IMR-90 (cell line): ENCODE measurements at regions not wholly inside any gene's neighbourhood (a gene's known extent, or its start where the extent isn't known, plus 50 kb on each side); places are given as distances from the start of the nearest gene placed in this dataset.

ENCODE experiments used
- ATAC-seq: fragments of 200-7000 bp; cut with Tn5 transposase; 2 replicates; pipeline ENCODE4 v1.9.1; 2020; ENCODE audit warnings: low read depth, mild to moderate bottlenecking, moderate library complexity
- BruUV-seq: library from RNA; stranded (reverse); fragments of 400-500 nt; replicated peaks from 2 replicates; lab custom pipeline; 2021; lab: Mats Ljungman, UMichigan
- CTCF ChIA-PET: fragments of 300-600 bp; formaldehyde crosslinking; extraction: SDS; loops from one replicate; lab custom pipeline; 2021; ENCODE audit warnings: antibody characterized with exemption; lab: Yijun Ruan, JAX
- POLR2A ChIA-PET: fragments of 300-600 bp; sonication (Branson Sonifier 250); formaldehyde crosslinking; loops from one replicate; lab custom pipeline; 2022; ENCODE audit warnings: antibody characterized with exemption; ENCODE audit not compliant: unreplicated experiment; lab: Charles Lee
- DNase-seq: peaks from one replicate; pipeline ENCODE4 v3.0.0; 2013
- H2AFZ ChIP-seq: replicated peaks from 2 replicates; pipeline ENCODE3; 2013; ENCODE audit warnings: low read length, mild to moderate bottlenecking; ENCODE audit not compliant: poor library complexity
- H2AK5ac ChIP-seq: 2 replicates; pipeline ENCODE4 v1.6.1; 2013; ENCODE audit warnings: low read depth, low read length, inconsistent platforms
- H2AK9ac ChIP-seq: replicated peaks from 2 replicates; pipeline ENCODE3; 2013; ENCODE audit warnings: mild to moderate bottlenecking, low read depth, low read length, moderate library complexity; ENCODE audit not compliant: poor library complexity
- H2BK120ac ChIP-seq: 2 replicates; pipeline ENCODE4 v1.6.1; 2013; ENCODE audit warnings: low read depth, low read length, inconsistent platforms
- H2BK15ac ChIP-seq: 3 replicates; pipeline ENCODE4 v1.6.1; 2013; ENCODE audit warnings: low read depth, low read length, inconsistent platforms
- H2BK20ac ChIP-seq: 2 replicates; pipeline ENCODE4 v1.6.1; 2013; ENCODE audit warnings: low read depth, mild to moderate bottlenecking, inconsistent platforms, low read length, moderate library complexity
- H2BK5ac ChIP-seq: 2 replicates; pipeline ENCODE4 v1.6.1; 2013; ENCODE audit warnings: mild to moderate bottlenecking, low read depth, low read length, inconsistent platforms; ENCODE audit not compliant: poor library complexity, severe bottlenecking
- H3K14ac ChIP-seq: replicated peaks from 2 replicates; pipeline ENCODE4 v1.6.1; 2013; ENCODE audit warnings: low read depth, low read length, inconsistent platforms
- H3K18ac ChIP-seq: 2 replicates; pipeline ENCODE4 v1.6.1; 2013; ENCODE audit warnings: low read depth, low read length, control low read depth
- H3K23ac ChIP-seq: 2 replicates; pipeline ENCODE4 v1.6.1; 2013; ENCODE audit warnings: low read depth, low read length, inconsistent platforms
- H3K27ac ChIP-seq: 2 replicates; pipeline ENCODE4 v1.5.1; 2013; ENCODE audit warnings: mild to moderate bottlenecking, control low read depth, low read length; ENCODE audit not compliant: insufficient read depth
- H3K27me3 ChIP-seq: 2 replicates; pipeline ENCODE4 v1.6.1; 2013; ENCODE audit warnings: low read length; ENCODE audit not compliant: control insufficient read depth, insufficient read depth
- H3K36me3 ChIP-seq: 2 replicates; pipeline ENCODE4 v1.6.1; 2013; ENCODE audit warnings: low read length, mixed read lengths; ENCODE audit not compliant: control insufficient read depth, insufficient read depth
- H3K4ac ChIP-seq: 2 replicates; pipeline ENCODE4 v1.6.1; 2013; ENCODE audit warnings: low read depth, low read length, inconsistent platforms
- H3K4me1 ChIP-seq: 2 replicates; pipeline ENCODE4 v1.6.1; 2013; ENCODE audit warnings: low read length, mixed read lengths; ENCODE audit not compliant: control insufficient read depth, insufficient read depth
- H3K4me2 ChIP-seq: 2 replicates; pipeline ENCODE4 v1.6.1; 2013; ENCODE audit warnings: low read depth, mild to moderate bottlenecking, control low read depth, low read length, moderate library complexity
- H3K4me3 ChIP-seq: 2 replicates; pipeline ENCODE4 v1.5.1; 2013; ENCODE audit warnings: low read depth, mild to moderate bottlenecking, control low read depth, low read length, moderate library complexity; ENCODE audit not compliant: insufficient read depth
- H3K56ac ChIP-seq: 2 replicates; pipeline ENCODE4 v1.6.1; 2013; ENCODE audit warnings: low read length, inconsistent platforms; ENCODE audit not compliant: insufficient read depth; ENCODE audit errors: extremely low read depth
- H3K79me1 ChIP-seq, 2 experiments: 2 replicates each; pipeline ENCODE4 v1.6.1; 2013; ENCODE audit warnings: low read length in 2 of 2, inconsistent platforms in 1 of 2, low read depth in 1 of 2
- H3K9ac ChIP-seq: 2 replicates; pipeline ENCODE4 v1.6.1; 2013; ENCODE audit warnings: low read depth, low read length, control low read depth
- H3K9me1 ChIP-seq: 2 replicates; pipeline ENCODE4 v1.6.1; 2013; ENCODE audit warnings: low read length, inconsistent platforms; ENCODE audit not compliant: insufficient read depth
- H3K9me3 ChIP-seq: 2 replicates; pipeline ENCODE4 v1.6.1; 2013; ENCODE audit warnings: low read length; ENCODE audit not compliant: control insufficient read depth, insufficient read depth
- H4K20me1 ChIP-seq: 2 replicates; pipeline ENCODE4 v1.6.1; 2013; ENCODE audit warnings: low read length, inconsistent platforms; ENCODE audit not compliant: insufficient read depth
- H4K5ac ChIP-seq: 2 replicates; pipeline ENCODE4 v1.6.1; 2013; ENCODE audit warnings: mild to moderate bottlenecking, low read depth, low read length, control low read depth
- H4K8ac ChIP-seq, 2 experiments: 2 replicates each; pipeline ENCODE4 v1.6.1; 2013; ENCODE audit warnings: low read depth in 2 of 2, low read length in 2 of 2, control low read depth in 1 of 2, inconsistent platforms in 1 of 2
- H4K91ac ChIP-seq: 2 replicates; pipeline ENCODE4 v1.6.1; 2013; ENCODE audit warnings: low read depth, low read length, inconsistent platforms; ENCODE audit not compliant: insufficient read depth
- CEBPB ChIP-seq: IDR thresholded peaks from 2 replicates; pipeline ENCODE4 v1.6.1; 2012; ENCODE audit warnings: low read depth, low read length, improper control_type of control experiment
- FOS ChIP-seq: fragments of 150-350 bp; IDR thresholded peaks from 2 replicates; pipeline ENCODE4 v1.6.1; 2016; ENCODE audit warnings: low read depth, low read length
- MAFK ChIP-seq: IDR thresholded peaks from 2 replicates; pipeline ENCODE4 v1.6.1; 2012; ENCODE audit warnings: low read depth, low read length, improper control_type of control experiment
- MXI1 ChIP-seq: IDR thresholded peaks from 2 replicates; pipeline ENCODE4 v1.6.1; 2012; ENCODE audit warnings: low read depth, mild to moderate bottlenecking, low read length, moderate library complexity, borderline replicate concordance
- RCOR1 ChIP-seq: IDR thresholded peaks from 2 replicates; pipeline ENCODE4 v1.6.1; 2012; ENCODE audit warnings: mild to moderate bottlenecking, low read length, improper control_type of control experiment; ENCODE audit not compliant: insufficient replicate concordance
- SMC3 ChIP-seq: fragments of 150-350 bp; IDR thresholded peaks from 2 replicates; pipeline ENCODE4 v1.6.1; 2016; ENCODE audit warnings: low read depth, mild to moderate bottlenecking, antibody characterized with exemption, low read length, moderate library complexity
- WGBS, 2 experiments: methylation state at CpG; one replicate each; pipeline versions ENCODE4 v1.1.5 to v1.1.7; 2013; ENCODE audit warnings: missing lambda C conversion rate in 2 of 2; ENCODE audit not compliant: insufficient read length in 1 of 2; ENCODE audit errors: extremely low coverage in 2 of 2; 5-methylcytosine and 5-hydroxymethylcytosine counted together
- dilution Hi-C: fragments of 300-500 bp; cut with HindIII; formaldehyde crosslinking; loops from one replicate; pipeline ENCODE4 v1.14.3; 2018; ENCODE audit warnings: low sequenced_read_pairs; ENCODE audit not compliant: unreplicated experiment
- in situ Hi-C: fragments of 300-500 bp; cut with MboI; formaldehyde crosslinking; loops from 3 replicates; pipeline ENCODE4 v1.14.3; 2019; ENCODE audit warnings: low sequenced_read_pairs, inconsistent platforms, mixed read lengths
- intact Hi-C: fragments of 100-400 bp; cut with micrococcal nuclease; formaldehyde crosslinking; loops from 2 replicates; pipeline ENCODE4 v1.10.0; 2022

DNA sequence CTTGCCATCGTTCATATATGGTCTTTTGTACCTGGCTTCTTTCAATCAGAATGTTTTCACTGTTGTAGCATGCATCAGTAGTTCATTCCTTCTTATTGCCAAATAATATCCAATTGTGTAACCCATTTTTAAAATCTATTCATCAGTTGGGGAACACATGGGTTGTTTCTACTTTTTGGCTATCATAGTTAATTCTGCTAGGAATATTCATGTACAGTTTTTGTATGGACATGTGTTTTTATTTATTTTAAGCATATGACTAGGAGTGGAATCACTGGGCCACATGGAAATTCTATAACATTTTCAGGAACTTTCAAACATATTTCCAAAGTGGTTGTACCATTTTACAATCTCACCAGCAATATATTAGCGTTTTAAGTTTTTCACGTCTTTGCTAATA is 151.9 kb upstream of the PRNP start:
- DNase-seq = no peak
- H3K79me1 ChIP-seq = no peaks in the 10 kb centered on the region
- H3K36me3 ChIP-seq = no peaks in the 10 kb centered on the region
- H4K91ac ChIP-seq = no peak overlapping the region
- no peaks in the 10 kb centered on the region for H3K27me3 ChIP-seq
- ChIA-PET POLR2A (no interaction called here), CTCF (no interaction called here)
- no peak overlapping the region for H3K4ac ChIP-seq
- no peak overlapping the region for H3K4me2 ChIP-seq
- H3K27ac ChIP-seq = no peak overlapping the region
- in situ Hi-C loops = no loop called here
- no TSS peak for BruUV-seq
- peaks cover 1% of the 10 kb centered on the region; the same call in 1 of the 2 replicates for H3K9me3 ChIP-seq
- no peak overlapping the region for H2BK20ac ChIP-seq
- no peak overlapping the region for H3K56ac ChIP-seq
- H4K20me1 ChIP-seq = no peaks in the 10 kb centered on the region
- no CpG with 5 or more reads among the region's 3 CpGs for WGBS, 2 experiments
- no peak overlapping the region for H2BK5ac ChIP-seq
- intact Hi-C loops = no loop called here
- no peak for ATAC-seq
- H3K9ac ChIP-seq = no peak overlapping the region
- H2AK9ac ChIP-seq = no peak overlapping the region
- H2BK15ac ChIP-seq = no peak overlapping the region
- TF ChIP-seq MAFK (no peak), MXI1 (no peak), CEBPB (no peak), FOS (no peak), RCOR1 (no peak), SMC3 (no peak)
- no peak overlapping the region for H3K14ac ChIP-seq
- no peak overlapping the region for H3K4me3 ChIP-seq
- H4K5ac ChIP-seq = no peak overlapping the region
- H4K8ac ChIP-seq = no peak overlapping the region
- H3K23ac ChIP-seq = no peak overlapping the region
- dilution Hi-C loops = no loop called here
- H2AK5ac ChIP-seq = no peak overlapping the region
- H3K18ac ChIP-seq = no peak overlapping the region
- H3K9me1 ChIP-seq = no peaks in the 10 kb centered on the region
- H2AFZ ChIP-seq = no peak overlapping the region
- H2BK120ac ChIP-seq = no peak overlapping the region
- peaks cover 4% of the 10 kb centered on the region for H3K4me1 ChIP-seq
